Peyer's patch (tissue), 4 donors: ENCODE measurements at regions not wholly inside any gene's neighbourhood (a gene's known extent, or its start where the extent isn't known, plus 50 kb on each side); places are given as distances from the start of the nearest gene placed in this dataset.
"Not testable (repeated sequence)": the region's sequence is repeated elsewhere in the genome, so short reads cannot be mapped to it uniquely, and the experiment has no call there.

Source experiments
- DNase-seq, 3 donors: peaks; one replicate each; pipeline ENCODE4 v3.0.0-alpha.2; 2017 to 2019
- H3K27ac ChIP-seq, 4 donors: fragments of 200-600 bp; sonication (generic); one replicate each; pipeline ENCODE4 v1.5.1; 2016 to 2019
- H3K27me3 ChIP-seq, 2 donors: fragments of 200-600 bp; sonication (generic); one replicate each; pipeline ENCODE4 v1.5.1; 2019
- H3K36me3 ChIP-seq, 3 donors: fragments of 200-600 bp; sonication (generic); one replicate each; pipeline ENCODE4 v1.5.1; 2016 to 2019
- H3K4me1 ChIP-seq, 4 donors: fragments of 200-600 bp; sonication (generic); one replicate each; pipeline ENCODE4 v1.5.1; 2016 to 2019
- H3K4me3 ChIP-seq, 4 donors: fragments of 200-600 bp; sonication (generic); 1 replicate in 3 of 4; 2 replicates in 1 of 4; pipeline ENCODE4 v1.5.1; 2016 to 2019; ENCODE audit warnings: mild to moderate bottlenecking in 1 of 4
- H3K9me3 ChIP-seq, 4 donors: fragments of 200-600 bp; sonication (generic); one replicate each; pipeline ENCODE4 v1.5.1; 2016 to 2019; ENCODE audit warnings: mild to moderate bottlenecking in 1 of 4
- CTCF ChIP-seq, 6 experiments: fragments of 450-650 bp in 4 of 6; fragments of 200-600 bp in 2 of 6; sonication (generic) in 1 of 6; IDR thresholded peaks; one replicate each; pipeline ENCODE4 v1.5.1; 2017 to 2019; ENCODE audit warnings: antibody characterized with exemption in 6 of 6, mild to moderate bottlenecking in 3 of 6, moderate library complexity in 1 of 6
- POLR2A ChIP-seq, 2 donors: fragments of 450-650 bp; IDR thresholded peaks; one replicate each; pipeline ENCODE4 v1.5.1; 2017; ENCODE audit warnings: antibody characterized with exemption in 2 of 2, mild to moderate bottlenecking in 2 of 2, moderate library complexity in 2 of 2

- Histone ChIP-seq H3K4me1 (no peaks in the 10 kb centered on the region), H3K27me3 (no peaks in the 10 kb centered on the region), H3K4me3 (no peak overlapping the region), H3K9me3 (no peaks in the 10 kb centered on the region), H3K27ac (no peak overlapping the region), H3K36me3 (no peaks in the 10 kb centered on the region)
- no peak for TF ChIP-seq POLR2A (IDR thresholded peaks at IDR 0.05)
- TF ChIP-seq CTCF (IDR thresholded peaks at IDR 0.05), result no peak
- peak in 1 of 3 donors; percentile 34 for DNase-seq
These were observed 411.9 kb downstream of the TMEM121 start for GRCh38 chr14:105938055-105938863.

DNA sequence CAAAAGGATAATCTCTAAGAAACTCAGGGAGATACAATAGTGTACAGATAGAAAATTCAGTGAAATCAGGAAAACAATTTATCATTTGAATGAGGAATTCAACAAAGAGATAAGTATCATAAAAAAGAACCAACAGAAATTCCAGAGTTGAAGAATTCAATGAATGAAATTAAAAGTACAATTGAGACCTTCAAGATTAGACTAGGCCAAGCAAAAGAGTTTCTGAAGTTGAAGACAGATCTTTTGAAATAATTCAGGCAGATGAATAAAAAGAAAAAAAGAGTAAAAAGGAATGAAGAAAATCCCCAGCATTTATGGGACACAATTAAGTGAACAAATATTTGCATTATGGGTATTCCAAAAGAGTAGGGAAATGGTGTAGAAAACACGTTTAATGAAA is 412.6 kb downstream of the TMEM121 start:
- no peaks in the 10 kb centered on the region for H3K4me1 ChIP-seq
- H3K27me3 ChIP-seq, result no peaks in the 10 kb centered on the region
- TF ChIP-seq CTCF (IDR thresholded peaks at IDR 0.05), result no peak
- TF ChIP-seq POLR2A (IDR thresholded peaks at IDR 0.05), result no peak
- H3K4me3 ChIP-seq, result no peak overlapping the region
- no peak for DNase-seq
- H3K36me3 ChIP-seq, result no peaks in the 10 kb centered on the region
- H3K27ac ChIP-seq, result no peak overlapping the region
- H3K9me3 ChIP-seq, result no peaks in the 10 kb centered on the region

DNA sequence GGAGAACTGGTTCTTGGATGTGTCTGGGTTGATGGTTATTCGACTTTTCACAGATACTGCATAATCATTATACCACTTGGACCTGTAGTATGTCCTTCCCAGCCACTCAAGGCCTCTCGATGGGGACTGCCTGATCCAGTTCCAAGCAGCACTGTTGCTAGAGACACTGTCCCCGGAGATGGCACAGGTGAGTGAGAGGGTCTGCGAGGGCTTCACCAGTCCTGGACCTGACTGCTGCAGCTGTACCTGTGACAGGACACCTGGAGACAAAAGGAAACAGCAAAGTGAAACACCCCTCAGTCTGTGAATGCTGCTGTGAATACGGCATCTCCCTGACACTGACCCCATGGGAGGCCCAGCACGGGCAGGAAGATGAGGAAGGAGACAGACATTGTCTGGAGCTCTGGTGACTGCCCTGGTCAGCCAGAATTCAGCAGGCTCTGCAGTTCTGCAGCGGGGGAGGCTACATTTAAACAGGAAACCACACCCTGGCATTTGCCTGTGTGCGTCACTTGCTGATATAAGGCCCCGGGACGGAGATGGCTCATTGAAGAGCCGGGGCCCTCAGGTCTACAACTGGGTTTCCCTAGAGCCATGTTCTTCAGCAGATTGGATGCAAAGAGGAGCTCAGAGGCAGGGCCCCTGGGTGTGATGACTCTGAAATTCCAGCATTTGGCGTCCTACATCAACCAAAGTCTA is 413.6 kb downstream of the TMEM121 start:
- Histone ChIP-seq H3K36me3 (no peaks in the 10 kb centered on the region), H3K27me3 (no peaks in the 10 kb centered on the region), H3K9me3 (no peaks in the 10 kb centered on the region), H3K4me1 (no peaks in the 10 kb centered on the region), H3K27ac (no peak overlapping the region), H3K4me3 (no peak overlapping the region)
- TF ChIP-seq POLR2A (IDR thresholded peaks at IDR 0.05), result no peak
- no peak for TF ChIP-seq CTCF (IDR thresholded peaks at IDR 0.05)
- peak in 2 of 3 donors; percentile 39 to 46 for DNase-seq

- H3K27me3 ChIP-seq, result no peaks in the 10 kb centered on the region
- H3K4me1 ChIP-seq, result no peaks in the 10 kb centered on the region
- H3K4me3 ChIP-seq, result no peak overlapping the region
- no peak for TF ChIP-seq CTCF (IDR thresholded peaks at IDR 0.05)
- no peak for TF ChIP-seq POLR2A (IDR thresholded peaks at IDR 0.05)
- H3K9me3 ChIP-seq, result no peaks in the 10 kb centered on the region
- H3K36me3 ChIP-seq, result no peaks in the 10 kb centered on the region
- peak in 1 of 3 donors; percentile 25 for DNase-seq
- H3K27ac ChIP-seq, result no peak overlapping the region
These were observed 414.3 kb downstream of the TMEM121 start for GRCh38 chr14:105940534-105941225.

- no peak for DNase-seq
- H3K27me3 ChIP-seq, result no peaks in the 10 kb centered on the region
- no peaks in the 10 kb centered on the region for H3K4me1 ChIP-seq
- H3K4me3 ChIP-seq, result no peak overlapping the region
- H3K36me3 ChIP-seq, result no peaks in the 10 kb centered on the region
- H3K27ac ChIP-seq, result no peak overlapping the region
- no peak for TF ChIP-seq POLR2A (IDR thresholded peaks at IDR 0.05)
- TF ChIP-seq CTCF (IDR thresholded peaks at IDR 0.05), result no peak
- no peaks in the 10 kb centered on the region for H3K9me3 ChIP-seq
These were observed 415.1 kb downstream of the TMEM121 start for GRCh38 chr14:105941226-105942166.

DNA sequence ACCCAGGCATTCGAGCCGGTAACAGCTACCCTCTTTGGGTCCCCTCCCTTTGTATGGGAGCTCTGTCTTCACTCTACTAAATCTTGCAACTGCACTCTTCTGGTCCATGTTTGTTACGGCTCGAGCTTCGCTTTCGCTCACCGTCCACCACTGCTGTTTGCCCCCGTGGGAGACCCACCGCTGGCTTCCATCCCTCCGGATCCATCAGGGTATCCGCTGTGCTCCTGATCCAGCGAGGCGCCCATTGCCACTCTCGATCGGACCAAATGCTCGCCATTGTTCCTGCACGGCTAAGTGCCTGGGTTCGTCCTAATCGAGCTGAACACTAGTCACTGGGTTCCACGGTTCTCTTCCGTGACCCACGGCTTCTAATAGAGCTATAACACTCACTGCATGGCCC is 416.3 kb downstream of the TMEM121 start:
- not testable (repeated sequence) for DNase-seq, H3K27me3 ChIP-seq, H3K36me3 ChIP-seq, H3K4me3 ChIP-seq, H3K27ac ChIP-seq, H3K4me1 ChIP-seq, H3K9me3 ChIP-seq
